ENCODE measurements at regions not wholly inside any gene's neighbourhood (a gene's known extent, or its start where the extent isn't known, plus 50 kb on each side); places are given as distances from the start of the nearest gene placed in this dataset.

- no peak overlapping the region for H3K4me3 ChIP-seq
- no peaks in the 10 kb centered on the region; a peak in 1 of 4 replicates for H3K27me3 ChIP-seq (replicated peaks in 1 of 2; ENCODE audit: control insufficient read depth in 2 of 2, insufficient read depth in 2 of 2, low read length in 1 of 2)
- 66% methylated on average over 3 of the region's 3 CpGs for WGBS (ENCODE audit: insufficient coverage, insufficient replicate concordance, low lambda C conversion rate, missing lambda C conversion rate)
- H3K79me2 ChIP-seq (ENCODE audit: control insufficient read depth, insufficient read depth, low read length): no peaks in the 10 kb centered on the region
- DNase-seq (ENCODE audit: low read depth, low spot score) (no peak), ATAC-seq (no peak), FAIRE-seq (no peak)
- BruUV-seq (replicated peaks): no TSS peak
- ChIA-PET RAD21 (ENCODE audit: unreplicated experiment) (no interaction called here), POLR2A (no interaction called here), SMC1A (ENCODE audit: uncharacterized antibody, unreplicated experiment) (no interaction called here), CTCF (no interaction called here)
- H4K20me1 ChIP-seq (ENCODE audit: control insufficient read depth, insufficient read depth): no peaks in the 10 kb centered on the region
- TF ChIP-seq FOXK2 (IDR thresholded peaks at IDR 0.05) (no peak), POLR2A (IDR thresholded peaks at IDR 0.05; ENCODE audit: low read depth, low read length) (no peak), SMC3 (IDR thresholded peaks at IDR 0.05; ENCODE audit: borderline replicate concordance, low read length) (no peak), ZBTB33 (IDR thresholded peaks at IDR 0.05) (no peak)
- no peaks in the 10 kb centered on the region for H3K36me3 ChIP-seq (ENCODE audit: control insufficient read depth in 2 of 2, insufficient read depth in 2 of 2, low read length in 1 of 2)
- intact Hi-C loops (cut with micrococcal nuclease; ENCODE audit: unreplicated experiment): no loop called here
- H3K4me2 ChIP-seq (ENCODE audit: control insufficient read depth, insufficient read depth): no peak overlapping the region
- no peaks in the 10 kb centered on the region for H3K4me1 ChIP-seq (ENCODE audit: control insufficient read depth, insufficient read depth, low read length)
- H3K9ac ChIP-seq (ENCODE audit: control insufficient read depth, insufficient read depth, low read length): no peak overlapping the region
- in situ Hi-C loops (cut with MboI): no loop called here
- H3K9me3 ChIP-seq (replicated peaks; ENCODE audit: control insufficient read depth, insufficient read depth, low read length): no peaks in the 10 kb centered on the region
- H2AFZ ChIP-seq (ENCODE audit: control insufficient read depth, low read depth, low read length): no peak overlapping the region
- no peak overlapping the region for H3K27ac ChIP-seq (ENCODE audit: control insufficient read depth, insufficient read depth)
Measured at GRCh38 chr6:71460933-71461332, 172.3 kb downstream of the OGFRL1 start.

GRCh38 chr6:71463061-71463460, 174.4 kb downstream of the OGFRL1 start:
- Histone ChIP-seq H3K9ac (ENCODE audit: control insufficient read depth, insufficient read depth, low read length) (no peak overlapping the region), H3K4me1 (ENCODE audit: control insufficient read depth, insufficient read depth, low read length) (no peaks in the 10 kb centered on the region), H3K4me3 (no peak overlapping the region), H3K36me3 (ENCODE audit: control insufficient read depth in 2 of 2, insufficient read depth in 2 of 2, low read length in 1 of 2) (no peaks in the 10 kb centered on the region), H4K20me1 (ENCODE audit: control insufficient read depth, insufficient read depth) (no peaks in the 10 kb centered on the region), H3K27me3 (replicated peaks in 1 of 2; ENCODE audit: control insufficient read depth in 2 of 2, insufficient read depth in 2 of 2, low read length in 1 of 2) (no peaks in the 10 kb centered on the region), H3K27ac (ENCODE audit: control insufficient read depth, insufficient read depth) (no peak overlapping the region), H2AFZ (ENCODE audit: control insufficient read depth, low read depth, low read length) (no peak overlapping the region), H3K4me2 (ENCODE audit: control insufficient read depth, insufficient read depth) (no peak overlapping the region), H3K79me2 (ENCODE audit: control insufficient read depth, insufficient read depth, low read length) (no peaks in the 10 kb centered on the region), H3K9me3 (replicated peaks; ENCODE audit: control insufficient read depth, insufficient read depth, low read length) (no peaks in the 10 kb centered on the region)
- FAIRE-seq (no peak), ATAC-seq (no peak), DNase-seq (ENCODE audit: low read depth, low spot score) (no peak)
- ChIA-PET POLR2A (no interaction called here), RAD21 (ENCODE audit: unreplicated experiment) (no interaction called here), SMC1A (ENCODE audit: uncharacterized antibody, unreplicated experiment) (no interaction called here), CTCF (no interaction called here)
- TF ChIP-seq USF1 (IDR thresholded peaks at IDR 0.05; ENCODE audit: borderline replicate concordance, extremely low read length, insufficient read depth, low read depth, low read length) (no peak), E4F1 (IDR thresholded peaks at IDR 0.05; ENCODE audit: borderline replicate concordance, partially characterized antibody) (no peak)
- intact Hi-C loops (cut with micrococcal nuclease; ENCODE audit: unreplicated experiment) (no loop called here), in situ Hi-C loops (cut with MboI) (no loop called here)
- 0% methylated on average over 1 of the region's 1 CpG for WGBS (ENCODE audit: insufficient coverage, insufficient replicate concordance, low lambda C conversion rate, missing lambda C conversion rate)
- no TSS peak for BruUV-seq (replicated peaks)
